ENCODE measurements at regions not wholly inside any gene's neighbourhood (a gene's known extent, or its start where the extent isn't known, plus 50 kb on each side); places are given as distances from the start of the nearest gene placed in this dataset.

- Mint-ChIP-seq H3K36me3 (ENCODE audit: low read depth, unreplicated experiment) (no peaks in the 10 kb centered on the region), H3K27ac (ENCODE audit: unreplicated experiment) (no peak overlapping the region), H3K27me3 (ENCODE audit: low read depth, unreplicated experiment) (no peaks in the 10 kb centered on the region), H3K4me3 (ENCODE audit: unreplicated experiment) (no peak overlapping the region), H3K4me1 (ENCODE audit: low read depth, unreplicated experiment) (no peaks in the 10 kb centered on the region), H3K9me3 (ENCODE audit: unreplicated experiment) (no peaks in the 10 kb centered on the region)
- H3K4me2 ChIP-seq (ENCODE audit: low read length) = no peak overlapping the region
- H2AFZ ChIP-seq (ENCODE audit: low read depth, low read length) = no peak overlapping the region
- TF ChIP-seq CTCF (IDR thresholded peaks at IDR 0.05; ENCODE audit: insufficient read depth, low read depth, low read length) (no peak), EZH2 (IDR thresholded peaks at IDR 0.05; ENCODE audit: insufficient read depth, low read length) (no peak)
- DNase-seq (ENCODE audit: low read depth) (no peak), FAIRE-seq (no peak)
- no peaks in the 10 kb centered on the region for H3K79me2 ChIP-seq (ENCODE audit: insufficient read depth, low read length)
- no peaks in the 10 kb centered on the region for H3K9me3 ChIP-seq (ENCODE audit: insufficient read depth, low read depth, low read length)
- no peak overlapping the region for H3K27ac ChIP-seq (ENCODE audit: low read depth, low read length)
- H3K4me3 ChIP-seq (ENCODE audit: insufficient read depth, low read depth, low read length) = no peak overlapping the region
- H4K20me1 ChIP-seq (ENCODE audit: insufficient read depth, low read length) = no peaks in the 10 kb centered on the region
- H3K36me3 ChIP-seq (ENCODE audit: insufficient read depth, low read length) = no peaks in the 10 kb centered on the region
- no peaks in the 10 kb centered on the region for H3K27me3 ChIP-seq (ENCODE audit: insufficient read depth, low read length)
- H3K9ac ChIP-seq (ENCODE audit: low read length) = no peak overlapping the region
- no peaks in the 10 kb centered on the region for H3K4me1 ChIP-seq (ENCODE audit: insufficient read depth, low read length)
These were observed 74.4 kb upstream of the MYCN start for GRCh38 chr2:15865923-15866322.

- H3K27ac Mint-ChIP-seq (ENCODE audit: unreplicated experiment) = no peak overlapping the region
- H3K27me3 ChIP-seq (ENCODE audit: insufficient read depth, low read length) = no peaks in the 10 kb centered on the region
- H3K36me3 ChIP-seq (ENCODE audit: insufficient read depth, low read length) = no peaks in the 10 kb centered on the region
- H3K27ac ChIP-seq (ENCODE audit: low read depth, low read length) = no peak overlapping the region
- TF ChIP-seq EZH2 (IDR thresholded peaks at IDR 0.05; ENCODE audit: insufficient read depth, low read length) = no peak
- TF ChIP-seq CTCF (IDR thresholded peaks at IDR 0.05; ENCODE audit: insufficient read depth, low read depth, low read length) = no peak
- no peaks in the 10 kb centered on the region for H3K4me1 Mint-ChIP-seq (ENCODE audit: low read depth, unreplicated experiment)
- no peak overlapping the region for H3K9ac ChIP-seq (ENCODE audit: low read length)
- no peaks in the 10 kb centered on the region for H3K9me3 Mint-ChIP-seq (ENCODE audit: unreplicated experiment)
- no peaks in the 10 kb centered on the region for H3K4me1 ChIP-seq (ENCODE audit: insufficient read depth, low read length)
- H3K4me3 Mint-ChIP-seq (ENCODE audit: unreplicated experiment) = no peak overlapping the region
- no peak overlapping the region for H3K4me2 ChIP-seq (ENCODE audit: low read length)
- FAIRE-seq = no peak
- H3K4me3 ChIP-seq (ENCODE audit: insufficient read depth, low read depth, low read length) = no peak overlapping the region
- no peaks in the 10 kb centered on the region for H3K27me3 Mint-ChIP-seq (ENCODE audit: low read depth, unreplicated experiment)
- no peaks in the 10 kb centered on the region for H3K36me3 Mint-ChIP-seq (ENCODE audit: low read depth, unreplicated experiment)
- H3K79me2 ChIP-seq (ENCODE audit: insufficient read depth, low read length) = no peaks in the 10 kb centered on the region
- H3K9me3 ChIP-seq (ENCODE audit: insufficient read depth, low read depth, low read length) = no peaks in the 10 kb centered on the region
- no peak for DNase-seq (ENCODE audit: low read depth)
- H4K20me1 ChIP-seq (ENCODE audit: insufficient read depth, low read length) = no peaks in the 10 kb centered on the region
- H2AFZ ChIP-seq (ENCODE audit: low read depth, low read length) = no peak overlapping the region
These were observed 73.7 kb upstream of the MYCN start for GRCh38 chr2:15866563-15867193.

All from astrocyte (in vitro differentiated cells and primary cell).